Spleen (tissue), 11 donors: ENCODE measurements at regions not wholly inside any gene's neighbourhood (a gene's known extent, or its start where the extent isn't known, plus 50 kb on each side); places are given as distances from the start of the nearest gene placed in this dataset.

Experiments
- DNase-seq: peaks from one replicate; pipeline ENCODE4 v3.0.0-alpha.2; 2020
- H3K27ac ChIP-seq, 8 donors: fragments of 200-600 bp; sonication (generic) in 7 of 8; 1 replicate in 4 of 8; 2 replicates in 4 of 8; pipeline versions ENCODE4 v1.5.0 to v1.8.0; 2016 to 2021; ENCODE audit warnings: inconsistent platforms in 4 of 8, mild to moderate bottlenecking in 4 of 8, moderate library complexity in 1 of 8
- H3K27me3 ChIP-seq, 7 donors: fragments of 200-600 bp; sonication (generic) in 6 of 7; replicated peaks in 1 of 7; 1 replicate in 4 of 7; 2 replicates in 3 of 7; pipeline versions ENCODE4 v1.5.0 to v1.8.0; 2016 to 2021; ENCODE audit warnings: inconsistent platforms in 3 of 7, mild to moderate bottlenecking in 1 of 7
- H3K36me3 ChIP-seq, 6 donors: fragments of 200-600 bp; sonication (generic) in 5 of 6; 1 replicate in 4 of 6; 2 replicates in 2 of 6; pipeline versions ENCODE4 v1.5.0 to v1.8.0; 2016 to 2021; ENCODE audit warnings: inconsistent platforms in 2 of 6
- H3K4me1 ChIP-seq, 6 donors: fragments of 200-600 bp; sonication (generic) in 5 of 6; 1 replicate in 3 of 6; 2 replicates in 3 of 6; pipeline versions ENCODE4 v1.5.0 to v1.8.0; 2016 to 2021; ENCODE audit warnings: inconsistent platforms in 3 of 6
- H3K4me3 ChIP-seq, 8 donors: fragments of 200-600 bp; sonication (generic) in 7 of 8; 1 replicate in 4 of 8; 2 replicates in 4 of 8; pipeline versions ENCODE4 v1.5.0 to v1.8.0; 2016 to 2021; ENCODE audit warnings: inconsistent platforms in 4 of 8, mild to moderate bottlenecking in 4 of 8, moderate library complexity in 2 of 8
- H3K9me3 ChIP-seq, 8 donors: fragments of 200-600 bp; sonication (generic) in 7 of 8; 1 replicate in 4 of 8; 2 replicates in 4 of 8; pipeline versions ENCODE4 v1.5.0 to v1.8.0; 2016 to 2021; ENCODE audit warnings: inconsistent platforms in 4 of 8
- POLR2A ChIP-seq, 3 donors: fragments of 450-650 bp; IDR thresholded peaks; one replicate each; pipeline ENCODE4 v1.5.1; 2017; ENCODE audit warnings: antibody characterized with exemption in 3 of 3, mild to moderate bottlenecking in 1 of 3
- POLR2AphosphoS5 ChIP-seq, 3 donors: sonication (generic); formaldehyde crosslinking; IDR thresholded peaks; one replicate each; pipeline ENCODE4 v1.5.1; 2017; ENCODE audit warnings: antibody characterized with exemption in 3 of 3
- WGBS, 5 donors: extraction: QIAGEN DNeasy Blood & Tissue Kit in 3 of 5; methylation state at CpG; one replicate each; pipeline versions ENCODE4 v1.1.5 to v1.1.7; 2013 to 2018; 5-methylcytosine and 5-hydroxymethylcytosine counted together
- intact Hi-C: fragments of 100-400 bp; cut with DNase I; formaldehyde crosslinking; loops from one replicate; pipeline ENCODE4 v1.15.0; 2023; ENCODE audit warnings: low total_unique reads
- TF ChIP-seq, protein P1 (sequence below), 11 experiments: fragments of 200-600 bp in 7 of 11; fragments of 450-650 bp in 4 of 11; sonication (generic) in 4 of 11; IDR thresholded peaks in 8 of 11; conservative IDR thresholded peaks in 3 of 11; 1 replicate in 7 of 11; 2 replicates in 4 of 11; pipeline versions ENCODE4 v1.4.0 to v1.8.0; 2016 to 2021; ENCODE audit warnings: antibody characterized with exemption in 11 of 11, inconsistent platforms in 4 of 11, mild to moderate bottlenecking in 1 of 11
- donor health status: healthy with polysubstance abuse.
- donor health status: DM: no; HTN: no; CAD: no; lungs with moderate emphysema.
- donor health status: DM: no; HTN: no; CAD: no.
- donor health status: Bipolar disorder and iron deficiency.
- donor health status: healthy.
- donor health status: DM: no; HTN: no; CAD: no.
- donor health status: DM: yes; HTN: yes; CAD: no.

DNA sequence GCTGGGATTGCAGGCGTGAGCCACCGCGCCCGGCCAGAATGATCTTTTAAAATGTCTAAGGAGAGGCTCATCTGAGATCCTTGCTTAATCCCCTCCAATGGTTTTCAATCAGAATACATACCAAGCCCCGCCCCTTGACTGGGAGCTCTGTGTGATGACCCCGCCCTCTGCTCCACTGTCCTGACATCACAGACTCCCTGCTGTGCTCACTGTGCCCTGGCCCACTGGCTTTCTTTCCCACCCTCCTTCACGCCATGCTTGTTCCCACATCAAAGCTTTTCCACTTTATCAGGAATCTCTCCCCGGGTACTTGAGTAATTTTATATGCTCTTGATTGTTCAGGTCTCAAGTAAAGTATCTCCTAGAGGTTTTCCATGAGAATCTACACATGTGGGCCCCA lies 762.3 kb upstream of the ID2 start:
- H3K27ac ChIP-seq = no peak overlapping the region
- 92 to 99% (median 96%) methylated on average over 8 of the region's 8 CpGs for WGBS, 5 donors
- H3K36me3 ChIP-seq = no peaks in the 10 kb centered on the region
- no peaks in the 10 kb centered on the region for H3K27me3 ChIP-seq
- no peaks in the 10 kb centered on the region for H3K4me1 ChIP-seq
- peaks cover 0 to 12% (median 7%) of the 10 kb centered on the region in 8 donors for H3K9me3 ChIP-seq
- TF ChIP-seq POLR2AphosphoS5 (IDR thresholded peaks at IDR 0.05) (no peak), POLR2A (IDR thresholded peaks at IDR 0.05) (no peak)
- TF ChIP-seq, protein P1, sequence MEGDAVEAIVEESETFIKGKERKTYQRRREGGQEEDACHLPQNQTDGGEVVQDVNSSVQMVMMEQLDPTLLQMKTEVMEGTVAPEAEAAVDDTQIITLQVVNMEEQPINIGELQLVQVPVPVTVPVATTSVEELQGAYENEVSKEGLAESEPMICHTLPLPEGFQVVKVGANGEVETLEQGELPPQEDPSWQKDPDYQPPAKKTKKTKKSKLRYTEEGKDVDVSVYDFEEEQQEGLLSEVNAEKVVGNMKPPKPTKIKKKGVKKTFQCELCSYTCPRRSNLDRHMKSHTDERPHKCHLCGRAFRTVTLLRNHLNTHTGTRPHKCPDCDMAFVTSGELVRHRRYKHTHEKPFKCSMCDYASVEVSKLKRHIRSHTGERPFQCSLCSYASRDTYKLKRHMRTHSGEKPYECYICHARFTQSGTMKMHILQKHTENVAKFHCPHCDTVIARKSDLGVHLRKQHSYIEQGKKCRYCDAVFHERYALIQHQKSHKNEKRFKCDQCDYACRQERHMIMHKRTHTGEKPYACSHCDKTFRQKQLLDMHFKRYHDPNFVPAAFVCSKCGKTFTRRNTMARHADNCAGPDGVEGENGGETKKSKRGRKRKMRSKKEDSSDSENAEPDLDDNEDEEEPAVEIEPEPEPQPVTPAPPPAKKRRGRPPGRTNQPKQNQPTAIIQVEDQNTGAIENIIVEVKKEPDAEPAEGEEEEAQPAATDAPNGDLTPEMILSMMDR (IDR thresholded peaks at IDR 0.05 in 8 of 11, conservative IDR thresholded peaks at IDR 0.05 in 3 of 11) = no peak
- no peak overlapping the region for H3K4me3 ChIP-seq
- intact Hi-C loops = no loop called here
- no peak for DNase-seq

DNA sequence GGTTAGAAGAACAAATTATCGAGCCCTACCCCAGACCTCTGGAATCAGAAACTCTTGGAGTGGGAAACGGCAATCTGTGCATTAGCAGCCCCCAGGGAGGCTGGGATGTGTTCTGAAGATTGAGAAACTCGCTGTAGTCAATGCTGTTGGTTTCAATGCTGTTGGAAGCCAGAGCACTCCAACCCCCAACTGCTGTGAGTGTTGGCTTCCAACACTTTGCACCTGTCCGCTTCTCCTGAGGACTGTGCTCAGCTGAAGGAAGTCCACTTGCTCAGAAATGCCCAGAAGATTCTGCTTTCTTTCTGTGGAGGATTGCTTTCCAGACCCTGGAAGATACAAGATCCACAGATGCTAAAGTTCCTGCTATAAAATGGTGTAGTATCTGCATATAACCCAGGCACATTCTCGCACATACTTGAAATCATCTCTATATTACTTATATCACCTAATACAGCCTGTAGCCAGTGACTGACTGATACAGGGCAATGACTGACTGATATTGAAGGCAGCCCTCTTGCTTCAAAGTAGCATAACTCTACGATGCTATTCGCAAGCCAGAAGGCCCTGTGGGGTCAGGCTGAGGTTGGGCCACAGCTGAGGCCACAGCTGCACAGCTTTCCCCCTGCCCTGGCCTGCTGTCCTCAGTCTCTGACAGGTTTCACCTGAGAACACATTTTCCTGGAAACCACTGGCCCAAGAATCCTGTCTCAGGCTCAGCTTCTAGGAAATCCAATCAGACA lies 757.7 kb upstream of the ID2 start:
- TF ChIP-seq POLR2AphosphoS5 (IDR thresholded peaks at IDR 0.05) = no peak
- TF ChIP-seq POLR2A (IDR thresholded peaks at IDR 0.05) = no peak
- TF ChIP-seq, protein P1 (IDR thresholded peaks at IDR 0.05 in 8 of 11, conservative IDR thresholded peaks at IDR 0.05 in 3 of 11) = no peak
- 72 to 87% (median 78%) methylated on average over 7 of the region's 7 CpGs for WGBS, 5 donors
- intact Hi-C loops = no loop called here
- H3K4me1 ChIP-seq = no peaks in the 10 kb centered on the region
- H3K27ac ChIP-seq = no peak overlapping the region
- no peaks in the 10 kb centered on the region for H3K27me3 ChIP-seq
- H3K9me3 ChIP-seq = peaks cover 0 to 12% (median 7%) of the 10 kb centered on the region in 8 donors
- no peak overlapping the region for H3K4me3 ChIP-seq
- no peaks in the 10 kb centered on the region for H3K36me3 ChIP-seq
- DNase-seq = no peak

DNA sequence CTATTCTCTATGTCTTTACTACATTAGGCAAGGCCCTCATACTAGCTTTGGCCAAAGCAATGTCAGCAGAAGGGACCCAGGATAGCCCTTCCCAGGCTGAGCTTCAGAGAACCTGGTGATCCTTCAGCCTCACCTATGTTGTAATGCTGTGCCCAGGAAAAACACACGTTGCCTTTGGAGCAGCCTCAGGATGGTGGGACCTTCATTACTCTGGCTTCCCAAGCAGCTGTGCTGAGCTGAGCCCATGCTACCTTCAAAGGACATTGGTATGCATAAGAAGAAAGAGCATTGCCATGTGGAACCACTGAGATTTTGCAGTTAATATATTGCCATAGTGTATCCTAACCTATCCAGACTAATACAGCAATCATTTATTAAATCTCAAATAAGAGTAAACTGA lies 756.4 kb upstream of the ID2 start:
- TF ChIP-seq POLR2AphosphoS5 (IDR thresholded peaks at IDR 0.05) (no peak), POLR2A (IDR thresholded peaks at IDR 0.05) (no peak)
- TF ChIP-seq, protein P1 (IDR thresholded peaks at IDR 0.05 in 8 of 11, conservative IDR thresholded peaks at IDR 0.05 in 3 of 11) = no peak
- intact Hi-C loops = no loop called here
- Histone ChIP-seq H3K27me3 (no peaks in the 10 kb centered on the region), H3K27ac (no peak overlapping the region), H3K4me1 (no peaks in the 10 kb centered on the region), H3K4me3 (no peak overlapping the region), H3K36me3 (no peaks in the 10 kb centered on the region), H3K9me3 (peaks cover 0 to 12% (median 7%) of the 10 kb centered on the region in 8 donors)
- DNase-seq = no peak
- WGBS, 5 donors = 72 to 88% (median 82%) methylated on average over 1 of the region's 1 CpG

DNA sequence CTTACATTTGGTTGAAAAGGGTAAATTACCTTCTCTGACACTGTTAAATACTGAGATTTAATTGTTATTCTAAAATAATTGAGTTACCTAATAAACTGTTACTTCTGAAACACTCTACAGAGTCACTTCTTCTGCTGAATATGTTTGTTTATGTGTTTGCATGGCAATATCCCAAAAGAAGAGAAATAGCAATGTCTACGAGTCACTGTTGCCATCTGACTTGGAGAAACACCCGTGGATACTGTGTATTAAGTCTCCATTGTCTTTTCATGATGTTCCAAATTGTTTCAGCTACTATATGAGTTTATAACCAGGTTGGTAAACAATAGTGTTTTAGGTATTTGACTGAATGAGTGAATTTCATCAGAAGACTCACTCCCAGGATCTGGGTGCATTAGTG lies 754.2 kb upstream of the ID2 start:
- H3K4me1 ChIP-seq = no peaks in the 10 kb centered on the region
- TF ChIP-seq POLR2AphosphoS5 (IDR thresholded peaks at IDR 0.05) (no peak), POLR2A (IDR thresholded peaks at IDR 0.05) (no peak)
- TF ChIP-seq, protein P1 (IDR thresholded peaks at IDR 0.05 in 8 of 11, conservative IDR thresholded peaks at IDR 0.05 in 3 of 11) = no peak
- no peaks in the 10 kb centered on the region for H3K27me3 ChIP-seq
- DNase-seq = no peak
- no peak overlapping the region for H3K27ac ChIP-seq
- intact Hi-C loops = no loop called here
- WGBS, 5 donors = 82 to 96% (median 90%) methylated on average over 2 of the region's 2 CpGs
- no peak overlapping the region for H3K4me3 ChIP-seq
- no peaks in the 10 kb centered on the region for H3K36me3 ChIP-seq
- H3K9me3 ChIP-seq = peaks cover 0 to 6% (median 5%) of the 10 kb centered on the region in 8 donors
